ENCODE measurements at regions not wholly inside any gene's neighbourhood (a gene's known extent, or its start where the extent isn't known, plus 50 kb on each side); places are given as distances from the start of the nearest gene placed in this dataset.

DNA sequence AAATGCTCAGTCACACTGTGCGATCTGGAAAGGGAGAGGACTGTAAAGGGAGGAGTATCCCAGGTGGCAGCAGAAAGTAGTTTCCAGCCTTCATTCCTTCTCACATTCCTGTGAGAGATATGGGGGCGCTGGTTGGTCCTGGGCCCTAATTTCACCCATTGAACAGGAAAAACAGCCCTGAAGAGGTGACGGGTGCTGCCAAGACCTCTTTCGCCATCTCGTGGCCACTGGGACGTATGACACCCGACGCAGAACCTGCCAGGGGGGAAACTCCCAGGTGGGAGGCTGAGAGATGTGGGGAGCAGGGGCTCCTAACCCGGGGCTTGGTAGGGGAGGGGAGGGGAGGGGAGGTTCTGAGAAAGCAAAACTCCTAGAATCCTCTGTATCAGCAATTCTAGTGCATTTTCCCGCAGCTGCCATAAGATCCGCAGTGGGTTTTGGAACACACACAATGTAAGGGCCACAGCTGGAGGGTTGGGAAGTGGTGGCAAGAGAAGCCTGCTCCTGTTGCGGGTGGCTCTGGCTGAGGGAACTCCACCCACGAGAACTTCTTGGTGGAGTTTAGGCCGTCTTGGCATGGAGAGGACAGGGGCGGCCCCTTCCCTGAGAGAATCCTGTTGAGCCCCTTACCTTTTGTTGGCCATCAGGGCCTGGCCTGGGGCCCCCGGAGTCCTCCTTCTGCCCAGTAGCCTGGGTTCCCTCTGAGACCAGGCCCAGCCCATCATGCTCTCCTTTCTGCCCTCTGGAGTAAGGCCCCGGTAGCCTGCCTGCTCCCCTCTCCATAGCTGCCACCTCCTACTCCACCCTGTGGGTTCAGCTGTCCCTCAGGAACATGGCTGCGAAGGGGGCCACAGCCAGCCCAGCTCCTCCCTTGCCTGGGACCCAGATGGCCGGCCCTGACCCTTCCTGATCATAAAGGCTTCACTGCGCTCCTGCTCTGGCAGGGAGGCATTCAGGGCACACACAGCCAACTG is 134.1 kb downstream of the OR13H1 start (continued):
- TF ChIP-seq, protein P1, sequence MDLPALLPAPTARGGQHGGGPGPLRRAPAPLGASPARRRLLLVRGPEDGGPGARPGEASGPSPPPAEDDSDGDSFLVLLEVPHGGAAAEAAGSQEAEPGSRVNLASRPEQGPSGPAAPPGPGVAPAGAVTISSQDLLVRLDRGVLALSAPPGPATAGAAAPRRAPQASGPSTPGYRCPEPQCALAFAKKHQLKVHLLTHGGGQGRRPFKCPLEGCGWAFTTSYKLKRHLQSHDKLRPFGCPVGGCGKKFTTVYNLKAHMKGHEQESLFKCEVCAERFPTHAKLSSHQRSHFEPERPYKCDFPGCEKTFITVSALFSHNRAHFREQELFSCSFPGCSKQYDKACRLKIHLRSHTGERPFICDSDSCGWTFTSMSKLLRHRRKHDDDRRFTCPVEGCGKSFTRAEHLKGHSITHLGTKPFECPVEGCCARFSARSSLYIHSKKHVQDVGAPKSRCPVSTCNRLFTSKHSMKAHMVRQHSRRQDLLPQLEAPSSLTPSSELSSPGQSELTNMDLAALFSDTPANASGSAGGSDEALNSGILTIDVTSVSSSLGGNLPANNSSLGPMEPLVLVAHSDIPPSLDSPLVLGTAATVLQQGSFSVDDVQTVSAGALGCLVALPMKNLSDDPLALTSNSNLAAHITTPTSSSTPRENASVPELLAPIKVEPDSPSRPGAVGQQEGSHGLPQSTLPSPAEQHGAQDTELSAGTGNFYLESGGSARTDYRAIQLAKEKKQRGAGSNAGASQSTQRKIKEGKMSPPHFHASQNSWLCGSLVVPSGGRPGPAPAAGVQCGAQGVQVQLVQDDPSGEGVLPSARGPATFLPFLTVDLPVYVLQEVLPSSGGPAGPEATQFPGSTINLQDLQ (CRISPR knock-in tag; IDR thresholded peaks at IDR 0.05) = no peak
- TF ChIP-seq ZNF460 (CRISPR knock-in tag; IDR thresholded peaks at IDR 0.05; ENCODE audit: borderline replicate concordance) = no peak
- TF ChIP-seq ZNF7 (CRISPR knock-in tag; IDR thresholded peaks at IDR 0.05) = no peak
- no peak for TF ChIP-seq ISL2 (CRISPR knock-in tag; IDR thresholded peaks at IDR 0.05)
- TF ChIP-seq, protein P2, sequence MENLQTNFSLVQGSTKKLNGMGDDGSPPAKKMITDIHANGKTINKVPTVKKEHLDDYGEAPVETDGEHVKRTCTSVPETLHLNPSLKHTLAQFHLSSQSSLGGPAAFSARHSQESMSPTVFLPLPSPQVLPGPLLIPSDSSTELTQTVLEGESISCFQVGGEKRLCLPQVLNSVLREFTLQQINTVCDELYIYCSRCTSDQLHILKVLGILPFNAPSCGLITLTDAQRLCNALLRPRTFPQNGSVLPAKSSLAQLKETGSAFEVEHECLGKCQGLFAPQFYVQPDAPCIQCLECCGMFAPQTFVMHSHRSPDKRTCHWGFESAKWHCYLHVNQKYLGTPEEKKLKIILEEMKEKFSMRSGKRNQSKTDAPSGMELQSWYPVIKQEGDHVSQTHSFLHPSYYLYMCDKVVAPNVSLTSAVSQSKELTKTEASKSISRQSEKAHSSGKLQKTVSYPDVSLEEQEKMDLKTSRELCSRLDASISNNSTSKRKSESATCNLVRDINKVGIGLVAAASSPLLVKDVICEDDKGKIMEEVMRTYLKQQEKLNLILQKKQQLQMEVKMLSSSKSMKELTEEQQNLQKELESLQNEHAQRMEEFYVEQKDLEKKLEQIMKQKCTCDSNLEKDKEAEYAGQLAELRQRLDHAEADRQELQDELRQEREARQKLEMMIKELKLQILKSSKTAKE (CRISPR knock-in tag; IDR thresholded peaks at IDR 0.05; ENCODE audit: borderline replicate concordance) = no peak
- no peak for TF ChIP-seq TBX3 (IDR thresholded peaks at IDR 0.05; ENCODE audit: borderline replicate concordance)
- TF ChIP-seq THYN1 (CRISPR knock-in tag; IDR thresholded peaks at IDR 0.05; ENCODE audit: borderline replicate concordance, low read depth) = no peak
- no peak for TF ChIP-seq PAF1 (CRISPR knock-in tag; IDR thresholded peaks at IDR 0.05)
- TF ChIP-seq IRF2 (CRISPR knock-in tag; IDR thresholded peaks at IDR 0.05) = no peak
- TF ChIP-seq THAP8 (CRISPR knock-in tag; IDR thresholded peaks at IDR 0.05; ENCODE audit: borderline replicate concordance) = no peak
- no peak for TF ChIP-seq MAF1 (CRISPR knock-in tag; IDR thresholded peaks at IDR 0.05; ENCODE audit: borderline replicate concordance)
- TF ChIP-seq ZNF598 (CRISPR knock-in tag; IDR thresholded peaks at IDR 0.05; ENCODE audit: borderline replicate concordance) = no peak
- no peak for TF ChIP-seq ZNF362 (CRISPR knock-in tag; IDR thresholded peaks at IDR 0.05; ENCODE audit: borderline replicate concordance)
- TF ChIP-seq GMEB2 (CRISPR knock-in tag; IDR thresholded peaks at IDR 0.05; ENCODE audit: low read depth) = no peak
- no peak for TF ChIP-seq IKZF1 (IDR thresholded peaks at IDR 0.05)

All from HepG2 (cell line).